HG02981 (cell line): ENCODE measurements at regions not wholly inside any gene's neighbourhood (a gene's known extent, or its start where the extent isn't known, plus 50 kb on each side); places are given as distances from the start of the nearest gene placed in this dataset.
"Not testable (repeated sequence)": the region's sequence is repeated elsewhere in the genome, so short reads cannot be mapped to it uniquely, and the experiment has no call there.

Source experiments
- ATAC-seq: cut with Tn5 transposase; IDR thresholded peaks from one replicate; pipeline ENCODE4 v1.9.1; 2021; ENCODE audit warnings: mild to moderate bottlenecking, moderate library complexity; ENCODE audit not compliant: unreplicated experiment

DNA sequence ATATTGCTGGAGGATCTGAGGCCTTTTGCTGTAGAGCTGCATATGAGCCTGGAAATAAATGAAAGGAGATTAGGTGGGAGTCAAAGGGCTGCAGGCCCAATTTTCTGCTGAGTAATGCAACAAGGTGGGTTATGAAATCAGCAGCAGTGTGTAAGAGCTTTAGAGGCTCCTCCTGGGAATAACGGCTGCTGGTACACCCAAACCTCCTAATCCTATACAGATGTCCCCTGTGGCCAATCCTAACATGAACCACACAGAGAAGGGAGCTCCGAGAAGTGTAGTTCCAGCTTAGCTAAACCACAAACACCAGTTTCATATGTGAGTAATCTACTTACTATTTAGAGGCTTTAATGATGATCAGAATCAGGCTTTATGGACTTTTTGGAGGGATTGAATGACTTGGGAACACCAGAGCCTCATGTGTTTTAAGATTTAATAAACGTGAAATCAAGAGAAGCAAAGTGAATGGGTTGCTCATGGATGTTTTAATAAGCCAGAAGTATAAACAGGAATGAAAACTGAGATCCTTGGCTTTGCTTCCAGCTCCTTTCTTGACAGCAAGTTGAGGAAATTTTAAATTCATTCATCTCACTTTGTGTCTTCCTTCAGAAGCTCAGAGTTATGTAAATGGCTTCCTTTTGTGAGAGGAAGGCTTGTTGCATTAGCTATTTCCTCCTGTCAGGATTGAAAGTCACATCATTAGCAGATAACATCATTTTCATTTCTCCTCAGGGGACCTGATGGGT lies 437.5 kb downstream of the TMEM232 start:
- ATAC-seq: no peak

DNA sequence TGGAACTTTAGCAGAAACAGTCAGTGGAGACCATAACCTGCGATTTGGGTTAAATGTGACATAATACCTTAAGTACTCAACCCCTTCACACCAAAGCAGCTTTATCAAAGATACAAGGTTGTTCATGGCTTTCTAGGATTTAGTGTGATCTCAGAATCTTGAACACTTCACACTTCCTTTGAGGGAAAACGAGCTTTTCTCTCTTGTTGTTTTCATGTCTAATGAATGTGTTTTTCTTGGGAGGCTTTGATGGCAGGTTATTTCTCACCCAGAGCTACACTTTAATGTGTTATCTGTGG lies 437.0 kb downstream of the TMEM232 start:
- ATAC-seq: no peak

DNA sequence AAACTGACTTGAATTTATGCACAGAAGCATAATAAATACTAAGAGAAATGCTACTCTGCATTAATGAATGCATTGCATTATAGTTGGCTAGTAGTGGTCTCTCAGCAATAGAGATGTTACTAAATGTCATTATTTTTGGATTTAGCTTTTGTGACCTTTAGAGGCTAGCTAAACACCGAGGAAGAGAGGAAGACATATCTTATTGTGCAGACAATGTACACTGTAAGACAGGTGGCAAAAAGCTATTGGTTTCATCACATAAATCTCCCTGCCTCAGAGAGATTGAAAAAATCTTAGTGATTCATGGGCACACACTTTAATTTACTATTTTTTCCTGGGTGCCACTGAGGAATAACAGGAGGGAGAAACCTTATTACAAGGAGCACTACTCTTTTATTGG lies 435.9 kb downstream of the TMEM232 start:
- no peak for ATAC-seq

DNA sequence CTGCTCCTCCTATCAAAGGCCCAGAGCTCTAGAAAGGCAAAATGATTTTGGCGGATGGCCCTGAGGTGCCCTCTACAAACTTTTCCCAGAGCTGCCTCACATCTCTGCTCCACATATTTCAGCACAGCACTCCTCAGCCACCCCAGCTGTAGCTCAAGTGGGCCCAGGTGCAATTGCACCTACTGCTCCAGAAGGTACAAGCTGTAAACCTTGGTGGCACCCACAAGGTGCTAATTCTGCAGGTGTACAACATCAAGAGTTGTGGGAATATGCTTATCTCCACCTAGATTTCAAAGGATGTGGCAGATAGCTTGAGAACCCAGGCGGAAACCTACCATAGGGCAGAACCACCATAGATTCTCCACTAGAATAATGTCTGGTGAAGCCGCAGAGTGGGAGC lies 432.2 kb downstream of the TMEM232 start:
- no peak for ATAC-seq

DNA sequence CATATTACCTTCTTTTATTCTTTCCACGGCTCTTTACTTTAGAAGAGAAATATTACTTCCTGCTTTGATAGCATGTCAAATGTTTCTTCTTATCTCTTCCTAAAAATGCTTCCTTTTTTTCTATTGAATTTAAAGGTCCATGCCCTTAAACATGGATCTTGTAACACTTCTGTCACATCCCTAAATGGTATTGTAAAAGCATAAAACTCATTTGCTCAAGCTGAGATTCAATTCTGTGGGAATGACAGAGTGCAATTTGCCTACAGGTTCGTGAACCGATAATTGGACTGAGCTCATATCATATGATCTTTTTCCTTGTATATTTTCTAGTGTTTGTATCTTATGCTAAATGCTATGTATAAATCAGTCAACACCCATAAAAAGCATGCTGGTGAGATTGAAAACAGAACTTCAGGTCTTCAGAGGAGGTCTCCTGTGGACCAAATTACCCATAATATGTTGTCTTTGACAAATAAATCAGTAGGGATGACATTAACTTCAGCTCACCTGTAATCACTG lies 429.3 kb downstream of the TMEM232 start:
- ATAC-seq: no peak

DNA sequence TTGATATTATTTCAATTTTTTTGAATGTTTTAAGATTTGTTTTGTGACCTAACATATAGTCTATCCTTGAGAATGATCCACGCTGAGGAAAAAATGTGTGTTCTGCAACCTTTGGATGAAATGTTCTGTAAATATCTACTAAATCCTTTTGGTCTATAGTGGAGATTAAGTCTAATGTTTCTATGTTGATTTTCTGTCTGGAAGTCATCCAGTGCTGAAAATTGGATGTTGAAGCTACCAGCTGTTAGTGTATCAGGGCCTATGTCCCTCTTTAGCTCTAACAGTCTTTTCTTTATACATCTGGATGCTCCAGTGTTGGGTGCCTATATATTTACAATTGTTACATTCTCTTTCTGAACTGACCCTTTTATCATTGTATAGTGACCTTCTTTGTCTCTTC lies 422.3 kb downstream of the TMEM232 start:
- no peak for ATAC-seq

DNA sequence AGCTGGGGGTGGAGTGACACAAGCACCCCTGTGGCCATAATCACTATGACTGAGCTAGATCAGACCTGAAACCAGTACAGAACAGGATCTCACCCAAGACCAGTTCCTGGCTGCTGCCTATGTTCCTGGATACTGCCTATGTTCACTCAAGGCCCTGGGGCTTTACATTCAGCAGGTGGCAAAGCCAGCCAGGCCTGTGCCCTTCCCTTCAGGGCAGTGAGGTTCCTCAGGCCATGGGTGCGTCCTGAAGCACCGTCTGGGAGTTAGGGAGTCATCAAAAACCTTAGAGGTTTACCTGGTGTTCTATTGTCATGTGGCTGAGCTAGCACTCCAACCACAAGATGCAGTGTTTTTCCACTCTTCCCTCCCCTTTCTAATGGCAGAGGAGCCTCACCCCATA lies 419.8 kb downstream of the TMEM232 start:
- no peak for ATAC-seq

DNA sequence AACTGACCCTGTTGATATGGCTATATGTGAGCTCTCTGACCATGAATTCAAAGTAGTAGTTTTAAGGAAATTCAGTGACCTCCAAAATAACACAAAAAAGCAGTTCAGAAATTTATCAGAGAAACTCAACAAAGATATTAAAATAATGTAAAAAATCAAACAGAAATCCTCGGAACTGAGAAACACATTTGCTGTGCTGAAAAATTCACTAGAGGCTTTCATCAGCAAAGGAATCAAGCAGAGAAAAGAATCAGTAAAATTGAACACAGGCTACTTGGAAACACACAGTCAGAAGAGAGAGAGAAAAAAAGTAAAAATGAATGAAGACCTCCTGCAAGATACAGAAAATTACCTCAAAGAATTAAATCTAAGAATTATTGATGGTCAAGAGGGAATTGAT lies 417.2 kb downstream of the TMEM232 start:
- ATAC-seq: no peak

DNA sequence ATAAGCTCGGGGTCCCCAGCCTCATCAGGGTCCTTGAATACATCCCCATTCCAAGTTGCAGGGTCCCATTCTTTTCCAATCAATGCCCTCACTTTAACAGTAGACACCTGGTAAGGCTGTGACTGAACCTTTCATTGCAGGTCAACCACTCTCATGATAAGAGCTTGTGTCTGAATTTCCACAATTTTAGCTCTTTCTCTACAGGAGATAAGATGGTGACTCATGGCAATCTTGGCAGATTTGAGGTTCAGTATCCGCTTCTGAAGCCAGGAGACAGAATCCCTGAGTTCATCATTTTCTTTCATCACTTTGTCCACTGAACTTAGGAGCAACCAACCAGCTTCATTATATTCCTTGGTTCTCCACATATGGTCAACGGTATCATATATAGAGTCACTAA lies 409.9 kb downstream of the TMEM232 start:
- ATAC-seq: not testable (repeated sequence)

DNA sequence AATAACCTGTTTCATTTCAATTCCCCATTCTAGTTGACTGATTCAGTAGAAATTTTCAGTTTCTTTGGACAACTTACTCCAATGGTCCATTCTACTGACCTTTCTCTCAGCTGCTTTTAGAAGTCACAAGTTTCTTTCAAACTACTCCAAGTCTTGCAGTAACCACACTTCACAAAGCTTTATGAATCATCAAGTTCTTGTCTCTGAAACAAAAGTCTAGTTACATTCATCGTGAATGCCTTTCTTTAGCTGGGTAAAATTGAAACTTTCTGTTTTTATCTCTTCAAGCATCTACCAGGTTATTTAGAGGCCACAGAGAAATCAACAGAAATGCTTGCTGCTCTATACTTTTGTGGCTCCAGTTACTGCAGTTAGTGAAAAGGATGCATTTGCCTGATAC lies 405.4 kb downstream of the TMEM232 start:
- ATAC-seq: no peak

DNA sequence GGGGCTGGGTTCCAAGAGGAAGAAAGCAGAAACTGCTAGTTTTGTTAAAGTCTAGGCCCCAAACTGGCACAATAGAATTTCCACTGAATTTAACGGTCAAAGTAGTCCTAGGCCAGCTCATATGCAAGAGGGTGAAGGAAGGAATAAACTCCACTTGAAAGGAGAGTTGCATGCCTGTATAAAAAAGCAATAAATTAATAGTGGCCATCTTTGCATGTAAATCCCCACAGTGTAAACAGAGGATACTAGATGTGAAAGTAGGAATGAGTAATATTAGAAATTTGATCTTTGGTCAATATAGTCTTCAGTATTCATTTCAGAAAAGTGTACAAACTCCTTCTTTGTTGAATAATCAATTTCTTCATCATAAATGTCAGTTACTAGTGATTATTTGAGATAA lies 403.1 kb downstream of the TMEM232 start:
- ATAC-seq: no peak

DNA sequence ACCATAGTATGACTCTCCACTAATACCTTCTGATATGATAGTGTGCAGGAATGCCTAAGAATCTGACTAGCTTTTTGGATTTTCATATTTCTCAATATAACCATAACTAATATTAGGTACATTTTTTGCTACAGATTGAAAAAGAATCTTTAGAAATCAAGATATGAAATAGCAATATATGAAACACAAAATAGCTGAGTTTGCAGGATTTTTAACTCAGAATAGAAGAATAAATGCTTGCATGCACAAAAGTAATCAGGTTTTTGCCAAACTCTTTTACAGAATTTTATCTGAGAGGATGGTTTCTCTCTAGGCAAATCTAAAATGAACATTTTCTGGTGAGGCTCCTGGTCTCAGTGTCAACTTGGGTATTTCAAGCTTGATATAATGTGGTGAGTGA lies 402.6 kb downstream of the TMEM232 start:
- ATAC-seq: no peak

DNA sequence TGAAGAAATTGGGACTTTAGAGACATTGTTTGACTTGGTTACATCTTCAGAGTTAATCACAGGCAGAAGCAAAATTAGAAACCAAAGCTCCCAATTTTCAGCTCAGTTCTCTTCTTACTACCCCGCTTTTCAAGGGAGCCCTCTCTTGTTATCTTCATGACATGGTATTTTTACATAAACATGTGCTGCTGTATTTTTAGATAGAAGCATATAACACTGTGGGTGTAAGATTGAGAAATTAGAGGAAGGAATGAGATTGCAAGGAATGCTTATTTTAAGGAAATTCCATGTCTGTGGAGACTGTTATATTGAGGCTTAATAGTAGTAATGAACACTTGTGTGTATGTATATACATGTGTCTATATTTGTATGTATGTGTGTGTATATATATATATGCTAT lies 401.6 kb downstream of the TMEM232 start:
- no peak for ATAC-seq

DNA sequence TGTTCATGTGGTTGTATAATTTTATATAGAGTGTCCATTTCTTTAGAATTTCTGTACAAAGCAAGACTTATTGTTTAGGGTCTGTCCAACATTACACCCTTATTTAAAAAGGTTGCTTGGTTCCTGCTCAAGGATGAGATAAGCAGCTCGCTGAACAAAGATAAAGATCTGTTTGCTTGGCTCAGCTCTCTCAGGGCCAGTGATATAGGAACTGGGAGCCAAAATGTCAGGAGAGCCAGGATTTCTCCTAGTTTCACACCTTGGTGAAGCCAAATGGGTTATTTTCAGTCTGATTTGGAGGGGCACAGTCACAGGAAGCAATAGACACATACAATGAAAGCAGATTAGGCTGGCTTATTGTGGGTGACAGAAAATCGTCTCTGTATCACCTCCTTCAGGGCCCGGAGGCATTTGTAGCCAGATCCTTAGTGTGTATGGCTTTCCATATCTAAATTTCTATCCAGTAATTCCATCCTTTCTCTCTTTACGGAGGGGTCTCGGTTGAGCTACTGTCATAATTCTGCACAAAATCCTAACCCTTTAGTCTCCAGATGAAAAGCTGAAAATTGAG lies 396.4 kb downstream of the TMEM232 start:
- no peak for ATAC-seq

DNA sequence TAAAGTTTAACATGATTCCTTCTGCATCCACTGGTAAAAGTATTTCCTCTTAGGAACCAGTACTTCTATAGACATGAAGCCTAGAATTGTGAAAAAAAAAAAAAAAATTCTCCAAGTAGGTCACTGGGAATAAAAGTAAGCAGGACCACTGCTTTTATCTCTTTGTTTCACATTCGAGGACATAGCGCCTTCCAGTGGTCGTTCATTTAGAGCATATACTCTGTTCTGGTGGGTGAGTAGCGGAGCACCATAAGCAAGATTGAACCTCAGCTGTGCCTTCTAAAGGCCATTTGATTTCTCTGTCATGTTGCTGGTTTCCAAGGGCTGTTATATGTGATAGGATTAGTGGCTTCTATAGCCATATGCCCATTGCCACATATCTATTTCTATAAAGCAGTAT lies 393.1 kb downstream of the TMEM232 start:
- no peak for ATAC-seq

DNA sequence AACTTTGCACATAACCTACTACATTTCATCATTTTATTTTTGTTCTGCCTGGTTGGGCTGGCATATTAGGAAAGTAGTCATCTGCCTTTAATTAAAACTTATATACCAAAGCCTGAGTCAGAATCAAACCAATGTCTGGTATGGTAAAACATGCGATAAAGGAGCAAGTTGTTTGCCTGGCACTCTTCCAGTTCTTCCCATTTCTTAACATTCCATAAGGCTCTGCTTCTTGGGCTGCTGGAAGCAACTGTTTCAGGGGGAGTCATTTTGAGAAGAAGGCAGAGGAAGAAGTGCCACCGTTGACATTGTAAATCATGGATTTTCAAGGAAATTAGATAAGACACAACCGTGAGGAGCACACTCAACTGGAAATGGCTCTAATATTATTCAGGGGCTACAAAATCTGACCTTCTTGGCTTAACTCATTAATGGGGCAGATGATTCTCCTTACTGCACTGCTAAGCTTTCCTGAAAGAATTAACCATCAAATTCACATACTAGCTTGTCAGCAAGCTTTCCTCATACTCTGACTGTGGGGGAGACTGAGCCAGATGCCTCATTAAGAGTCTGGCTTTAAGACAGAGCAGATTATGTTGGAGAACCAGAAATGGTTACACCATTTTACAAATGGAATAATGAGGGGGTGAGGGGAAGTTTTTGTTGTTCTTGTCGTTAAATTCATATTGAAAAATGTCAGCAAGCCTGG lies 391.0 kb downstream of the TMEM232 start:
- ATAC-seq: no peak

DNA sequence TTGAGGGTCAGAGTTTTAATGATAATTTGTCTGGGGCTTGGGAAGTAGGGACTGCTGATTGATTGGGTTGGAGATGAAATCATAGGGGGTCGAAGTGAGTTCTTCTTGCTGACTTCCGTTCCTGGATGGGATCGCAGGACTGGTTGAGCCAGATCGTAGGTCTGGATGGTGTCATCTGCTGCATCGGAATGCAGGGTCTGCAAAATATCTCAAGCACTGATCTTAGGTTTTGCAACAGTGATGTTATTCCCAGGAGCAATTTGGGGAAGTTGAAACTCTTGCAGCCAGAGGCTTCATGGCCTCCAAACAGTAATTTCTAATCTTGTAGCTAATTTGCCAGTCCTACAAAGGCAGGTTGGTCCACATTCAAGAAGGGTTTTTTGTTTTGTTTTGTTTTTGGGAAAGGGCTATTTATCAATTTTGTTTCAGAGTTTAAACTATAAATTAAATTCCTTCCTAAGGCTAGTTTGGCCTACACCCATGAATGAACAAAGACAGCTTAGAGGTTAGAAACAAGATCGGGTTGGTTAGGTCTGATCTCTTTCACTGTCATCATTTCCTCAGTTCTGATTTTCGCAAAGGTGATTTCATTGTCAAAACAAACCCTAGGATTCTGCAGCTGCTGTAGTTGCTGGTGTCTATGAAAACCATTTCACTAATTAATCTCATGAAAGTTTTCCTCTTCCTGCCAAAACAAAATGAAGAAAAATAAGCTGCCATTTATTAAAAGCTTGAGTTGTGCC lies 388.0 kb downstream of the TMEM232 start:
- no peak for ATAC-seq

DNA sequence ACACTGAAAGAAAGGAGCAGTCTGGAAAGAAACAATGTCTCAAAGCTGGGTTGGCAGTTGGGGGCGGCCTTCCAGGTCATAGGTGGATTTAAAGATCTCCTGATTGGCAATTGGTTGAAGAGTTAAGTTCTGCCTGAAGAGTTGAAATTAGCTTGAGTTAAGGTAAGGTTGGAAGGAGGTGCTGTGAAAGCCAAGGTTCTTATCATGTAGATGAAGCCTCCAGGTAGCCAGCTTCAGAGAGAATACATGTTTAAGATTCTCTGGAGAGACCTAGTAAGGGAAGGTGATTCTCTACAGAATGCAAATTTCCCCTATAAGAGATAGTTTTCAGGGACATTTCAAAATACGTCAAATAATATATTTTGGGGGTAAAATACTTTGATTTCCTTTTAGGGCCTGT lies 387.1 kb downstream of the TMEM232 start:
- ATAC-seq: no peak

DNA sequence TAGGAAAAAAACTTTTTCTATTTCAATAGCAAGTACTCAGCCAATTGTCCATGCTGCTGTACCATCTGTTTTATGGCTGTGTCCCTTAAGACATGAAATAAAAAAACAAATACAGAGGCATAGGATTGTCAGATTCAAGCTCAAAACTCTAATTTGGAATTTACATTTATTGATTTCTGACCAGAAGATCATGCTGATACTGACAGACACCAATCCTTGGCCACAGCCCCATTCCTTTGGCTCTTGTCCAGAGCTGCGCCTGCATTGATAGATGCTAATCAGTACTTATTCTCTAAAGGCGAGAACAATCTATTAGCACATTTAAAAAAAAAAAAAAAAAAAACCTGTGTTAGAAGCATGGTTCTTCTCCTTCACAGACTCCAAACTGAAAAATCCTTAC lies 384.6 kb downstream of the TMEM232 start:
- ATAC-seq: no peak

DNA sequence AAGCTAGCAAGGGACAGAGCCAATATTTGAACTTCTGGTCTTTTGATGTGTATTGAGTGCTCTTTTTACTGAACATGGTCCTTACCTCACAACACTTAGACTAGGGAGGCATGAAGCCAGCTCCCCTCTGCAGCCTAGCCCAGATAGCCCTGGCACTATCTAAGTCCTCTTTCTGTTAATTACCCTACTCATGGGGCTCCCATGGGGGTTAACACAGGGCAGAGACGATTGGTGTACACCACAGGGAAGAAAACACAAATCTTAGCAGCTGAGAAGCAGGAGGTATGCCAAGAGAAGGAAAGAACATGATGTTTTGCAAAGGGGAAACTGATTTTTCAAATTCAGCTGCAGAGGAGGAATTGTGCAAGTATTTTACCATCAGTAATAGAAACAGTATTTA lies 383.8 kb downstream of the TMEM232 start:
- no peak for ATAC-seq

DNA sequence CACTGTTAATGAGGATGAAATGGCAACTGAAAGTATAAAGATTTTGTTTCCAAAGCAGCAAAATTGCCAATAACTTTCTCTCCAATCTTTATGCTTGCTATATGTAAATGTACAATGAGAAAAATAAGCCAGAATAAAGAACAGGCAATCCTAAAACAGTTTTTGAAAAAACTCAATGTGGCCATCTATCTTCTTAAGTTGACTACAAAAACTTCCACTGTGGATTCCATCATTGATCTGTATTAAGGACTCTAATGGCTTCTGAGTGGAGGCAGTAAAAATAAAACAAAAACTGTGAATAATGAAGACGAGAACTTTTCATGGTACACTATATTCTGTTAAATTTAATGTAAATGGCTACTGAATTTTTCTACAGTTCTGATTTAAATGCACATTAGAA lies 382.9 kb downstream of the TMEM232 start:
- ATAC-seq: no peak

DNA sequence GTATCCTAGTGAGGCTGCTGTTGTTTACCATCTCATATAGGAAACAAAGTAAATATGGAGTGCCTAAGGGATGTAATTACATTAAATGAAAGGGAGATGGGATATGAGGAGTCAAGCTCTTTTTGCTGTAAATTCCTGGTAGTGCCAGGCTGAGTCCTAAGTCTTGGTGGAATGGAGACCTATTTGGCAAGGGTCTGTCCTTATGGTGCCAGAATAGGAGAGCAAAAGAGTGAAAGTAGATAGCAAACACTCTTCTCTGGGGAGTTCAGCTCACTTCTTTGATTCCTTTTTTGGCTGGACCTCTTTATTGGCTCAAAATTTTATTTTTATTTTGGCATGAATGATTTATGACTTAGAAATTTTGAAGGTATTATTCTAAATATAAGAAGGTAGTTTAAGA lies 380.8 kb downstream of the TMEM232 start:
- no peak for ATAC-seq
